Uterus (tissue), 2 donors: ENCODE measurements at regions not wholly inside any gene's neighbourhood (a gene's known extent, or its start where the extent isn't known, plus 50 kb on each side); places are given as distances from the start of the nearest gene placed in this dataset.

Experiments
- POLR2A ChIP-seq, 2 donors: fragments of 450-650 bp; IDR thresholded peaks; one replicate each; pipeline ENCODE4 v1.6.1; 2016; ENCODE audit warnings: antibody characterized with exemption in 2 of 2, mild to moderate bottlenecking in 1 of 2, moderate library complexity in 1 of 2
- TF ChIP-seq, protein P1 (sequence below), 4 experiments: fragments of 200-600 bp in 2 of 4; fragments of 450-650 bp in 2 of 4; sonication (generic) in 2 of 4; IDR thresholded peaks; one replicate each; pipeline ENCODE4 v1.5.1; 2016 to 2019; ENCODE audit warnings: antibody characterized with exemption in 4 of 4, mild to moderate bottlenecking in 2 of 4, moderate library complexity in 1 of 4

DNA sequence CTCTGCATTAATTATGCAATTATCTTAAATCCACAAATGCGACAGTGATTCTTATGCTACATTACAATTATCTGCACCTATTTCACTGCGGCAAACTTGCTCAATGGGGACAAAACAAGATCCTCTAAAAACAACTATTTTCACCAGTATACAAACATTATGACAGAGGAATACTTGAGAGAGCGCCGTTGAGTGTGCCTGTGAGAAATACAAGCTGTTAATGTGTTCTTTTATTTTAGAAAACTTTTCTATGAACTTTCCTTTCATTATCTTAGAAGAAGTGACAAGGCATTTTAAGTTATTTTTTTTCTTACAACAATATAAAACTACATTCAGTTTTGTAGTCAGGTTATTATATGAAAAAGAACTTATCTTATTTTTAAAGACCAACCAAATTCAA is 1247.0 kb downstream of the FSCB start:
- TF ChIP-seq, protein P1, sequence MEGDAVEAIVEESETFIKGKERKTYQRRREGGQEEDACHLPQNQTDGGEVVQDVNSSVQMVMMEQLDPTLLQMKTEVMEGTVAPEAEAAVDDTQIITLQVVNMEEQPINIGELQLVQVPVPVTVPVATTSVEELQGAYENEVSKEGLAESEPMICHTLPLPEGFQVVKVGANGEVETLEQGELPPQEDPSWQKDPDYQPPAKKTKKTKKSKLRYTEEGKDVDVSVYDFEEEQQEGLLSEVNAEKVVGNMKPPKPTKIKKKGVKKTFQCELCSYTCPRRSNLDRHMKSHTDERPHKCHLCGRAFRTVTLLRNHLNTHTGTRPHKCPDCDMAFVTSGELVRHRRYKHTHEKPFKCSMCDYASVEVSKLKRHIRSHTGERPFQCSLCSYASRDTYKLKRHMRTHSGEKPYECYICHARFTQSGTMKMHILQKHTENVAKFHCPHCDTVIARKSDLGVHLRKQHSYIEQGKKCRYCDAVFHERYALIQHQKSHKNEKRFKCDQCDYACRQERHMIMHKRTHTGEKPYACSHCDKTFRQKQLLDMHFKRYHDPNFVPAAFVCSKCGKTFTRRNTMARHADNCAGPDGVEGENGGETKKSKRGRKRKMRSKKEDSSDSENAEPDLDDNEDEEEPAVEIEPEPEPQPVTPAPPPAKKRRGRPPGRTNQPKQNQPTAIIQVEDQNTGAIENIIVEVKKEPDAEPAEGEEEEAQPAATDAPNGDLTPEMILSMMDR (IDR thresholded peaks at IDR 0.05): no peak
- no peak for TF ChIP-seq POLR2A (IDR thresholded peaks at IDR 0.05)
